ENCODE measurements at regions not wholly inside any gene's neighbourhood (a gene's known extent, or its start where the extent isn't known, plus 50 kb on each side); places are given as distances from the start of the nearest gene placed in this dataset.

DNA sequence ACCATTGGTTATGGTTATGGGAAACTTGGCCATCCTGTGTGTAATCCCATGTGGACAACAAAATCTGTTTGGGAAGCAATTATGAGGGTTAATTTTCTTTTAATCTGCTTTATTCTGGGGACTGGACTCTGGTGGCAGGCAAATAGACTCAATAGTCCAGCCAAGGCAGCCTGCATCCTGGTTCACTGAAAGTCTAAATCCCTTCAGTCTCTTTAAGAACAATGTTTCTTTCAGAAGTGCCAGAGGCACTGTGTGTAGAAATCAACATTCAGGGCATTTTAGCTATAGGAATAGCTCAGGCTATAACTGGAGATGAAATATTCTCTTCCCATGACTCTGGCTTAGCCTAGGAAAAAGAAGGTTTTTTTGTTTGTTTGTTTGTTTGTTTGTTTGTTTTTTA, 118.0 kb downstream of the SPATA31D1 start:
- TF ChIP-seq, protein P1, sequence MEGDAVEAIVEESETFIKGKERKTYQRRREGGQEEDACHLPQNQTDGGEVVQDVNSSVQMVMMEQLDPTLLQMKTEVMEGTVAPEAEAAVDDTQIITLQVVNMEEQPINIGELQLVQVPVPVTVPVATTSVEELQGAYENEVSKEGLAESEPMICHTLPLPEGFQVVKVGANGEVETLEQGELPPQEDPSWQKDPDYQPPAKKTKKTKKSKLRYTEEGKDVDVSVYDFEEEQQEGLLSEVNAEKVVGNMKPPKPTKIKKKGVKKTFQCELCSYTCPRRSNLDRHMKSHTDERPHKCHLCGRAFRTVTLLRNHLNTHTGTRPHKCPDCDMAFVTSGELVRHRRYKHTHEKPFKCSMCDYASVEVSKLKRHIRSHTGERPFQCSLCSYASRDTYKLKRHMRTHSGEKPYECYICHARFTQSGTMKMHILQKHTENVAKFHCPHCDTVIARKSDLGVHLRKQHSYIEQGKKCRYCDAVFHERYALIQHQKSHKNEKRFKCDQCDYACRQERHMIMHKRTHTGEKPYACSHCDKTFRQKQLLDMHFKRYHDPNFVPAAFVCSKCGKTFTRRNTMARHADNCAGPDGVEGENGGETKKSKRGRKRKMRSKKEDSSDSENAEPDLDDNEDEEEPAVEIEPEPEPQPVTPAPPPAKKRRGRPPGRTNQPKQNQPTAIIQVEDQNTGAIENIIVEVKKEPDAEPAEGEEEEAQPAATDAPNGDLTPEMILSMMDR (IDR thresholded peaks at IDR 0.05) = no peak

DNA sequence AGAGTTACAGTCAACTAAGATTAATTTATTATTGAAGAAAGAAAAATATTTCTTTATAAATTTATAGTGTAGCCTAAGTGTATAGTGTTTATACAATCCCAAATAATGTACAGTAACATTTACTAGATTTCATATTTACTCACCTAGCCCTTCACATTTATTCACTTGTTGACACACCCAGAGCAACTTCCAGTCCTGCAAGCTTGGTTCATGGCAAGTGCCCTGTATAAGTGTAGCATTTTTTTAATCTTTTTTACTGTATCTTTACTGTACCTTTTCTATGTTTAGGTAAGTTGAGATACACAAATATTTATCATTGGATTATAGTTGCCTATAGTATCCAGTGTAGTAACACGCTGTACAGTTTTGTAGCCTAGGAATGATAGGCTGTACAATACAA, 119.9 kb downstream of the SPATA31D1 start:
- TF ChIP-seq, protein P1 (IDR thresholded peaks at IDR 0.05) = no peak

DNA sequence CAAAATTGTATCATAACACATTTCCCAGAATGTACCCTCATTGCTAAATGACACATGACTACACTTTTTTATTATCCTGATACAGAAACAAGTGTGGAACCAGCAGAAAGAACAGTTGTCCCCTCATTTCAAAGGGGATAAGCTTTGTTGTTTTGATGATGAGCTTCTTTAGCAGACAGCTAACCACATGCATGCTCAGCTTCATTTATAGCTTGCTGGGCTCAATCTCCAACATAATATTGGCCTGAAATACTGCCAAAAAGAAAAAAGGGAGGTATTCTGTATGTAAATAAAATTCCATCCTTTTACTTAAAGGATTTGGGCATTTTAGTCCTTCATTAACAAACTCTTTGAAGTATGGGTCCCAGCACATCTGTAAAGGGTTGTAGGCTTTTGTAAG, 120.4 kb downstream of the SPATA31D1 start:
- TF ChIP-seq, protein P1 (IDR thresholded peaks at IDR 0.05) = no peak

DNA sequence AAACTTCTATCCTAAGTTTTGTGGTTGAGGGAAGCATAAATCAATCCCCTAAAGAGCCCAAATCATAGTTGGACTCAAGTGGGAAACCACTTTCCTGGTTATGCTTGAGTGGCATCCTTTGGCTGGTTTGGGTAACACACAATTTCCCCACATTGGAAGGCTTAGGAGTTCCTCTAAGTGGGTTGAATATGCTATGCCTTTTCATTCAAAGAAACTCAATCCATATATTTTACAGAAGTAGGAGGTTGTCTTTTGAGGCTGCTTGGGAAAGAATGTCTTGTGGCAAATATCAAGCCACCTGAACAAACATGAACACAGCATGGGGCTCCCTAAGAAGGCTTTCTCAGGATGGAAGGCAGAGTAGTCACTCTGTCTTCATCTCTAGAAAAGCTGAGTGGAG, 121.1 kb downstream of the SPATA31D1 start:
- TF ChIP-seq, protein P1 (IDR thresholded peaks at IDR 0.05) = no peak

DNA sequence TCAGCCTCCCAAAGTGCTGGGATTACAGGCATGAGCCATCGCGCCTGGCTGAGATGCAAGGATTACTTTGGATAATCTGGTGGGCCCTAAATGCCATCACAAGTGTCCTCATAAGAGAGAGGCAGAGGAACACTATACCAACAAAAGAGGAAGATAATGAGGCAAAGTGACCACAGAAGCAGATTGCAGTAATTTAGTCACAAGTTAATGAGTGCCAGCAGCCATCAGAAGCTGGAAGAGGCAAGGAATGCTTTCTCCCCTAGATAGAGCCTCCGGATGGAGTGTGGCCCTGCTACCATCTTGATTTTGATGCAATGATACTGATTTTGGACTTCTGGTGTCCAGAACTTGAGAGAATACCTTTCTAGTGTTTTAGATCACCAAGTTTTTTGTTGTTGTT, 122.3 kb downstream of the SPATA31D1 start:
- TF ChIP-seq, protein P1 (IDR thresholded peaks at IDR 0.05) = no peak

DNA sequence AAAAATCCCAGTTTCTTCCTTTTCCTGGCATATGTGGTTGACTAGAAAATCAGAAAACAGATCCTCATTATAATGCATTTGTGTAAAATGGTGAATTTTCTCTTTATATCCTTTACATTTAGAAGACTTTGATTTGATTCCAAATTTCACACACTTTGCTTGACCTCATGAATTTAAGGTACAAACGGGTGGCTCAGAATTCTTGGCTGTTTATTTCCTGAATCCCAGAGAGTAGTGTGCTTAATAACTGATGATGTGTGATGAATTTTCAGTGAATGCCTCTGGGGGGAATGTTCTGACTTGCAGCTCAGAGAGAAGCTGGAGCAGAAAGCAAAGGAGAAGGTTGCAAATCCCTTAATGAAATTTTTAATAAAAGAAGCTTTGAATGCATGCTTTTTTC, 126.8 kb downstream of the SPATA31D1 start:
- TF ChIP-seq, protein P1 (IDR thresholded peaks at IDR 0.05) = no peak

DNA sequence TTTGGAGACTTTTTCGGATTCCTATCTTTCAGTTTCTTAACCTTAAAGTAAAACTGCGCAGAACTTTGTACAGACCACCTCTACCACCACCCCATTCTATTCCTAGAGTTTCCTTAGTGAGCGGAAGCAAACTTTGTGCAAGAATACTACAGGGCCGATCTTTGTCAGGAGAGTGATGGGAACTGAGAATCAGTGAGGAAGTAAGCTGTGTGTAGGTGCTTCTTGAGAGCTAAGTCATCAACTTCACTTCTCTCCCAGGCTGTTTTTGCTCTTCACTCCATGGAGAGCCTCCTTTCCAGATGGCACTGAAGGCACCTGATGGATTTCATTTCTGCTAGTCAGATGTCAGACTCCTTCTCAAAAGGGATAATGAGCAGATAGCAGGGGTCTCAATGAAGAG, 127.3 kb downstream of the SPATA31D1 start:
- TF ChIP-seq, protein P1 (IDR thresholded peaks at IDR 0.05) = no peak

DNA sequence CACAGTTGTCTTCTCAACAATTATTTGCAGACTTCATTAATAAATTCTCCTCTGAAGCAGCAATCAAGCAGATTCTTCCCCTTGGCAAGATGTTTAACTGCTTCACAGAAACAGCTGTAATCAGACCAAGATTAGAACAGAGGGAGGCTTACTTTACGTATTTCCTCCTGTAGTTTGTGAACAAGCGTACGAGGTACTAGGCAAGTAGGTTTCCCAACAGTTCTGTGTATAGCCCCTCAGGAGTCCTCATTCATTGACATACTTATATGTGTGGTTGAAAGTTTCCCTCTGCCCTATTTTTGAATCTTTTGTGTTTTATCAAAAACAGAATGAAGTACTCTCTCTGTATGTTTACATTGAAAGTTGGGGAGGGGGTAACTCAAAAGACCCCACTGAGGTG, 128.0 kb downstream of the SPATA31D1 start:
- TF ChIP-seq, protein P1 (IDR thresholded peaks at IDR 0.05) = no peak
